Cardiac fibroblast (primary cell): ENCODE measurements at regions not wholly inside any gene's neighbourhood (a gene's known extent, or its start where the extent isn't known, plus 50 kb on each side); places are given as distances from the start of the nearest gene placed in this dataset.

Experiments
- DNase-seq, 2 donors: peaks; one replicate each; pipeline versions ENCODE4 v3.0.0 to v3.0.0-alpha.2; 2010; ENCODE audit warnings: low read depth in 2 of 2
- H3K4me3 ChIP-seq, 2 donors: replicated peaks in 1 of 2; 1 replicate in 1 of 2; 2 replicates in 1 of 2; pipeline ENCODE4 v1.5.1; 2011; ENCODE audit warnings: low read depth in 2 of 2, low read length in 2 of 2, mild to moderate bottlenecking in 2 of 2, moderate library complexity in 1 of 2
- TF ChIP-seq, protein P1 (sequence below): IDR thresholded peaks from one replicate; pipeline ENCODE4 v1.5.1; 2011; ENCODE audit warnings: low read depth, mild to moderate bottlenecking, low read length, inconsistent platforms

DNA sequence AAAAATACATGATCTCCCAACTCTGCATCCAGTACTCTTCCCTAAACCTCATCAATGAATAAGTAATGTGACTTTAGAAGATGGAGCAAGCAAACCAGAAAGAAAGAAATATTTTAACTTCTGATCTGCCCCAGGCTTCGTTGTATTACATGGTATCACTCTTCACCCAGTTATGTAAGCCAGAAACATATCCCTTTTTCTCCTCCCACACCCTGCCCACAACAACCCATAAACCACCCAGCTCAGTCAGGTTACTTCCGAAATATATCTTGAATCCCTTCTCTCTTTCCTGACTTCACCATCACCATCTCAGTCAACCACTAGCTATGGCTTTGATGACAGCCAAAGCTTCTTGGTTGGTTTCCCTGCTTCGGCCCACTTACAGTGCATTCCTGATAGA, 295.8 kb upstream of the PARD3B start:
- TF ChIP-seq, protein P1, sequence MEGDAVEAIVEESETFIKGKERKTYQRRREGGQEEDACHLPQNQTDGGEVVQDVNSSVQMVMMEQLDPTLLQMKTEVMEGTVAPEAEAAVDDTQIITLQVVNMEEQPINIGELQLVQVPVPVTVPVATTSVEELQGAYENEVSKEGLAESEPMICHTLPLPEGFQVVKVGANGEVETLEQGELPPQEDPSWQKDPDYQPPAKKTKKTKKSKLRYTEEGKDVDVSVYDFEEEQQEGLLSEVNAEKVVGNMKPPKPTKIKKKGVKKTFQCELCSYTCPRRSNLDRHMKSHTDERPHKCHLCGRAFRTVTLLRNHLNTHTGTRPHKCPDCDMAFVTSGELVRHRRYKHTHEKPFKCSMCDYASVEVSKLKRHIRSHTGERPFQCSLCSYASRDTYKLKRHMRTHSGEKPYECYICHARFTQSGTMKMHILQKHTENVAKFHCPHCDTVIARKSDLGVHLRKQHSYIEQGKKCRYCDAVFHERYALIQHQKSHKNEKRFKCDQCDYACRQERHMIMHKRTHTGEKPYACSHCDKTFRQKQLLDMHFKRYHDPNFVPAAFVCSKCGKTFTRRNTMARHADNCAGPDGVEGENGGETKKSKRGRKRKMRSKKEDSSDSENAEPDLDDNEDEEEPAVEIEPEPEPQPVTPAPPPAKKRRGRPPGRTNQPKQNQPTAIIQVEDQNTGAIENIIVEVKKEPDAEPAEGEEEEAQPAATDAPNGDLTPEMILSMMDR: no peak
- no peak for DNase-seq
- H3K4me3 ChIP-seq: no peak overlapping the region

DNA sequence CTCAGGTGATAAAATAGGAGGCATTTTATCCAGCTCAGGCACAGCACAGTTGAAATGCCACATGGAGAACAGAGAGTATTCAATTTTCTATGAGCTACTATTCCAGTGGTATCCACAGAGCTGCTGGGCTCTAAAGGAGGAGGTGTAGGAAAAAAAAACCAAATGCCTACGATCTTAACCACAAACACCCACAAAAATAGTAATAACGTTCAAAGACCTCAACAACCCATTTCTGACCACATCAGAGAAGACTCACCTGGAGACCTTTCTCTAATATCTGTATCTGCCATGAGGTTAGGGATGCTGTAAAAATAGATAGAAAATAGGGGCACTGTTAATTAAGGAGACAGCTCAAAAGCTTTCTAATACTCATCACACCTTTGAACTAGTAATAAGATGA, 294.6 kb upstream of the PARD3B start:
- H3K4me3 ChIP-seq: no peak overlapping the region
- no peak for DNase-seq
- TF ChIP-seq, protein P1: no peak

DNA sequence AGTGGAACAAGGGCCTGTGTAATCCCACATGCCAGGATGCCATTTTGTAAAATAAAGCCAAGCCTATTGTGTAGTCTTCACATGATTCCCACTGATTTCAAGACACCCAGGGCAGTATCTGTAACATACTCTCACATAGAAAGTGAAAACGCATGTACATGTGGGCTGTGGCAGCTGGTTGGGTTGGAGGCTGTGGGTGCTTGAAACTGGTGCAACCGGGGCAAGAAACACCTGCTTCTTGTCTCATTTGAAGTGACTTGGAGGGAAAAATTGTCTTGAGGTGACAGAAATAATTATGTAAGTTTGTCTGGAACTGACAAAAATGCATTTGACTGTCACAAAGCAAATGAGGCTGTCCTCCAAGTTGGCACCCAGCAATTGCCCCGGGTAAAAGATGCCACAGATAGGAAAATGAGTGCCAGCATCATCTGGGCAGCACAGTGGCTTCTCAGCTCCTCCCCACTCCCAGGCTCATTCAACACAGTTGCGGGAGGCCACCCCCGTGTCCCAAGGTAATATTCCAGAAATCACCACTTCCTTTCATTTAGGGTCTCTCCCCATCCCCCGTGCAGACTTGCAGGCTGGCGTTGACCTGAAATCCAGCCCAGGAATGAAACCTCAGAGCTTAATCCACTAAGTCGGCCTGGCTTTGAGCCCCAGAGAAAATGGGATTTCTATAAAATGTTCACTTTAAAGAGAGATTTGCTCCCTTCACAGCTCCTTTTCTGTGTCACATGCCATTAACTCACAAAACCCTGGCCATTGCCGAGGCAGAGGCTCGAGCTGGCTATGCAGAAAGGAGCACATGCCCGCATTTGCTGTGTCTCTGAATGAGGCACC, 293.9 kb upstream of the PARD3B start:
- DNase-seq: no peak
- TF ChIP-seq, protein P1: no peak
- H3K4me3 ChIP-seq: no peak overlapping the region

DNA sequence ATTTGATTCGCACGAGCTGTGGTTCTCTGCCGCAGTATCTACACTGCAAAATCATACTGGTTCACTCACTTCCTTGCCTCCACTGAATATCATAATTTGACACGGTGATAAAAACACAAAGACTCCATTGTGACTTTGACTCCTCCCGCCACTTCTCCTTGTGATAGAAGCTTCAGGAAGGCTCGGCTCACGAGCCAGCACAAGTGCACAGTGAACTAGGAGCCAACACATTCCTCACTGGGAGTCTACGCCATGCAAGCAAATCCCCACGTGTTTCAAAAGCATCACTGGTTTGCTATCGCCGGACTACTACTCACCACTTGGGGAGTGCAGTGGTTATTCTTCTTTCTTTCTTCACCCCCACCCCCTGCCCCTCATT, 293.3 kb upstream of the PARD3B start:
- TF ChIP-seq, protein P1: no peak
- H3K4me3 ChIP-seq: no peak overlapping the region
- DNase-seq: no peak

DNA sequence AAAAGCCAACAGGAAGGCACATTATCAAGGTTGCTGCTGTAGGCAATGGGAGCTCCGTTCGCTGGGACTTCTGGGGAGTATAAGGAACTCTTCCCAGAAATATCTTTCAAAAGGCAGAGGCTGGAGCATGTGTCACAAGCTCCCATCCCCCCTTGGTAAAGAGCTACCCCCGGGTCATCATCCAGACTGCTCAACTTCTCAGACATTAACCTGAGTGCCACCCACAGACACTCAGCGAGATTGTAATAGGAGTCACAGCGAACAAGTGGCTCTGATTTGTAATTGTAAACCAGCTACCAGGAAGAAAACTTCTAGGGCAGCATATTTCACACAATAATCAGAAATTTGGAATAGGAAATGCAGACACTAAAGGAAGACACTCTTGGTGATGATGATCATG, 290.2 kb upstream of the PARD3B start:
- no peak overlapping the region for H3K4me3 ChIP-seq
- no peak for DNase-seq
- TF ChIP-seq, protein P1: no peak

DNA sequence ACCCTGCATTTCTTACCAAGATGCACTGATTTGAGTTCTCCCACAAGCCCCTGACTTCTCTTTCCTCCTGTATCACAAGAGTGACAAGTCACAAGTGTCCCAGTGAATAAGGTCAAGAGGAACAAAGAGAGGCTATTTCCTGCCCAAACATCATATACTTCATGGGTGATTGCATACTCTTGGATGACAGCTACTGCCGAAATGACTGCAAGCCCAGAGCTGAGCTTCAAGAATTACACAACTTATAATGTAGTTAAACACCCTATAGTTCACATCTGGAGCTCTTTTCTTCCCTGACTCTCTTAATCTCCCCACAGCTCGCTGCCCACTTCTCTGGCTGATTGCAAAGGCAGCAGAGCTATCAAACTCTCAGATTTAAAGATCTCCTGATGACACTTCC, 289.7 kb upstream of the PARD3B start:
- DNase-seq: no peak
- TF ChIP-seq, protein P1: no peak
- no peak overlapping the region for H3K4me3 ChIP-seq

DNA sequence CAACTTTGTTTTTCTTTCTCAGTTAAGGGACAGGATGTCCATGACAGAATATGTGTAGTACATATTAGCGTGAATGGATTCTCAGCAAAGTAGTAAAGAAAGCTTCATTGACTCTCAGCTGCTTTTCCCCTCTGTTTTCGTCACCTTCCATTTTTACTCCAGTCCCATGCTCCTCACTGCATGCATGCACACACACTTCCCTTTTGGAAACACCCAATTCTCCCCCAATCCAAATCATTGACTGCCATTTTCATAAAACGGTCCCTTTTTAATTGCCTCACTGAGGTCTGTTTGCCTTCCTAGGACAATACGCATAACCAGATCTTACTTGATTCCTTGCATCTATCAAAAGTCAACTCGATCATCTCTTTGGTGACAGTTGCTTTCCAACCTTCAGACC, 287.5 kb upstream of the PARD3B start:
- DNase-seq: no peak
- TF ChIP-seq, protein P1: no peak
- no peak overlapping the region for H3K4me3 ChIP-seq
